HEK293 (cell line): ENCODE measurements at regions not wholly inside any gene's neighbourhood (a gene's known extent, or its start where the extent isn't known, plus 50 kb on each side); places are given as distances from the start of the nearest gene placed in this dataset.

ENCODE experiments used
- CTCF ChIA-PET: fragments of 350-600 bp; formaldehyde crosslinking; extraction: SDS; loops from one replicate; lab custom pipeline; 2021; ENCODE audit warnings: antibody characterized with exemption; lab: Yijun Ruan, JAX
- POLR2A ChIA-PET: fragments of 300-600 bp; formaldehyde crosslinking; extraction: SDS; loops from one replicate; lab custom pipeline; 2020; ENCODE audit warnings: antibody characterized with exemption, inconsistent platforms; lab: Yijun Ruan, JAX
- H3K27ac ChIP-seq: fragments of 200-500 bp; sonication (Bioruptor generic); 2 replicates; pipeline ENCODE4 v1.5.1; 2014; ENCODE audit warnings: low read depth, low read length, control low read depth, inconsistent platforms; ENCODE audit errors: extremely low read depth
- H3K36me3 ChIP-seq, 2 experiments: fragments of 200-500 bp in 1 of 2; sonication (Bioruptor generic) in 1 of 2; 1 replicate in 1 of 2; 2 replicates in 1 of 2; pipeline ENCODE4 v1.5.1; 2014 to 2017; ENCODE audit warnings: inconsistent platforms in 2 of 2, low read length in 2 of 2; ENCODE audit not compliant: control insufficient read depth in 2 of 2, insufficient read depth in 1 of 2
- H3K4me1 ChIP-seq: fragments of 200-500 bp; sonication (Bioruptor generic); 2 replicates; pipeline ENCODE4 v1.5.1; 2014; ENCODE audit warnings: mild to moderate bottlenecking, low read length, inconsistent platforms; ENCODE audit not compliant: control insufficient read depth, insufficient read depth
- H3K4me3 ChIP-seq: 2 replicates; pipeline ENCODE4 v1.5.1; 2011; ENCODE audit warnings: low read depth, mild to moderate bottlenecking, control low read depth, low read length, moderate library complexity
- H3K9me3 ChIP-seq: fragments of 200-500 bp; sonication (Bioruptor generic); 2 replicates; pipeline ENCODE4 v1.5.1; 2014; ENCODE audit warnings: low read depth, low read length, inconsistent platforms; ENCODE audit not compliant: control insufficient read depth, insufficient read depth
- ELK4 ChIP-seq: IDR thresholded peaks from 2 replicates; pipeline ENCODE4 v1.6.1; 2011; ENCODE audit warnings: mild to moderate bottlenecking, low read depth, low read length, borderline replicate concordance
- INSM2 ChIP-seq: fragments of 450-650 bp; formaldehyde crosslinking; IDR thresholded peaks from 2 replicates; pipeline ENCODE4 v1.5.1; 2016; ENCODE audit warnings: missing biosample characterization, missing genetic modification characterization
- KLF7 ChIP-seq: fragments of 450-650 bp; formaldehyde crosslinking; IDR thresholded peaks from 2 replicates; pipeline ENCODE4 v1.5.1; 2016; ENCODE audit warnings: missing biosample characterization, missing genetic modification characterization, borderline replicate concordance
- KLF9 ChIP-seq: fragments of 450-650 bp; formaldehyde crosslinking; IDR thresholded peaks from 2 replicates; pipeline ENCODE4 v1.5.1; 2016; ENCODE audit warnings: missing biosample characterization, missing genetic modification characterization, low read depth
- PATZ1 ChIP-seq: fragments of 450-650 bp; formaldehyde crosslinking; IDR thresholded peaks from 2 replicates; pipeline ENCODE4 v1.5.1; 2016; ENCODE audit warnings: missing biosample characterization, missing genetic modification characterization
- REPIN1 ChIP-seq: fragments of 450-650 bp; formaldehyde crosslinking; IDR thresholded peaks from 2 replicates; pipeline ENCODE4 v1.5.1; 2017; ENCODE audit warnings: missing biosample characterization, missing genetic modification characterization, low read depth
- ZEB2 ChIP-seq: fragments of 450-650 bp; formaldehyde crosslinking; IDR thresholded peaks from 2 replicates; pipeline ENCODE4 v1.5.1; 2016; ENCODE audit warnings: missing biosample characterization, missing genetic modification characterization
- ZNF138 ChIP-seq: fragments of 450-650 bp; formaldehyde crosslinking; IDR thresholded peaks from 2 replicates; pipeline ENCODE4 v1.5.1; 2016; ENCODE audit warnings: missing biosample characterization, missing genetic modification characterization, borderline replicate concordance
- ZNF140 ChIP-seq: fragments of 450-650 bp; formaldehyde crosslinking; IDR thresholded peaks from 2 replicates; pipeline ENCODE4 v1.5.1; 2016; ENCODE audit warnings: missing biosample characterization, missing genetic modification characterization
- ZNF157 ChIP-seq: fragments of 450-650 bp; formaldehyde crosslinking; IDR thresholded peaks from 2 replicates; pipeline ENCODE4 v1.5.1; 2016; ENCODE audit warnings: missing biosample characterization, missing genetic modification characterization
- ZNF221 ChIP-seq: fragments of 450-650 bp; formaldehyde crosslinking; IDR thresholded peaks from 2 replicates; pipeline ENCODE4 v1.5.1; 2017; ENCODE audit warnings: missing biosample characterization, missing genetic modification characterization, borderline replicate concordance
- ZNF23 ChIP-seq: fragments of 450-650 bp; formaldehyde crosslinking; IDR thresholded peaks from 2 replicates; pipeline ENCODE4 v1.5.1; 2016; ENCODE audit warnings: missing biosample characterization, missing genetic modification characterization, borderline replicate concordance
- ZNF280C ChIP-seq: fragments of 450-650 bp; formaldehyde crosslinking; IDR thresholded peaks from 2 replicates; pipeline ENCODE4 v1.5.1; 2016; ENCODE audit warnings: missing biosample characterization, missing genetic modification characterization
- ZNF292 ChIP-seq: fragments of 450-650 bp; formaldehyde crosslinking; IDR thresholded peaks from 2 replicates; pipeline ENCODE4 v1.5.1; 2016; ENCODE audit warnings: low read depth, missing biosample characterization, missing genetic modification characterization, borderline replicate concordance
- ZNF37A ChIP-seq: fragments of 450-650 bp; IDR thresholded peaks from 2 replicates; pipeline ENCODE4 v1.5.1; 2018; ENCODE audit warnings: missing biosample characterization, missing genetic modification characterization
- ZNF521 ChIP-seq: fragments of 450-650 bp; formaldehyde crosslinking; IDR thresholded peaks from 2 replicates; pipeline ENCODE4 v1.5.1; 2017; ENCODE audit warnings: missing biosample characterization, mild to moderate bottlenecking, missing genetic modification characterization
- ZNF707 ChIP-seq: fragments of 450-650 bp; formaldehyde crosslinking; IDR thresholded peaks from 2 replicates; pipeline ENCODE4 v1.5.1; 2016; ENCODE audit warnings: missing biosample characterization, missing genetic modification characterization
- ZNF747 ChIP-seq: fragments of 450-650 bp; formaldehyde crosslinking; IDR thresholded peaks from 2 replicates; pipeline ENCODE4 v1.5.1; 2016; ENCODE audit warnings: missing biosample characterization, missing genetic modification characterization
- ZNF785 ChIP-seq: fragments of 450-650 bp; formaldehyde crosslinking; IDR thresholded peaks from 2 replicates; pipeline ENCODE4 v1.5.1; 2016; ENCODE audit warnings: missing biosample characterization, missing genetic modification characterization
- ZSCAN16 ChIP-seq: fragments of 450-650 bp; formaldehyde crosslinking; IDR thresholded peaks from 2 replicates; pipeline ENCODE4 v1.5.1; 2016; ENCODE audit warnings: missing biosample characterization, missing genetic modification characterization
- TF ChIP-seq, protein P1 (sequence below): fragments of 450-650 bp; formaldehyde crosslinking; IDR thresholded peaks from 2 replicates; pipeline ENCODE4 v1.5.1; 2017; ENCODE audit warnings: missing biosample characterization, missing genetic modification characterization

DNA sequence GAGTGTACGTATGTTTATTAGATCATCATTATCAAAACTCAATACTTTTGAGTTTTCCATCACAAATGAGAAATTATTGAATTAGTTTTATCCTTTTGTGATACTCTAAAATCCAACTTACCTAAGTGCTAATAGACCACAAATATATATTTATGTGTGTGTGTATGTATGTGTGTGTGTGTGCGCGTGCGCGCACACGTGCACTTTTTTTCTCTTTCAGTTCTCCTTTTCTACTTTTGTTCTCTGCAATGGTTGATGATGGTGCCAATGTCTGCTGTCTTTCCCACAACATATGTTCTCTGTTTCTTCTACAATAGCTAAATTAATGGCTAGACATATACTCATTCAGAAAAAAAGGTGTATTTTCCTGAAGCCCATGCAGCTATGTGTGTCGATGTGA lies 571.6 kb upstream of the ARPP21 start:
- Histone ChIP-seq H3K27ac (no peak overlapping the region), H3K4me3 (no peak overlapping the region), H3K4me1 (no peaks in the 10 kb centered on the region), H3K9me3 (no peaks in the 10 kb centered on the region), H3K36me3 (no peaks in the 10 kb centered on the region)
- POLR2A ChIA-PET: no interaction called here
- CTCF ChIA-PET: no interaction called here
- no peak for TF ChIP-seq ZNF157 (tag by site-specific recombination)

DNA sequence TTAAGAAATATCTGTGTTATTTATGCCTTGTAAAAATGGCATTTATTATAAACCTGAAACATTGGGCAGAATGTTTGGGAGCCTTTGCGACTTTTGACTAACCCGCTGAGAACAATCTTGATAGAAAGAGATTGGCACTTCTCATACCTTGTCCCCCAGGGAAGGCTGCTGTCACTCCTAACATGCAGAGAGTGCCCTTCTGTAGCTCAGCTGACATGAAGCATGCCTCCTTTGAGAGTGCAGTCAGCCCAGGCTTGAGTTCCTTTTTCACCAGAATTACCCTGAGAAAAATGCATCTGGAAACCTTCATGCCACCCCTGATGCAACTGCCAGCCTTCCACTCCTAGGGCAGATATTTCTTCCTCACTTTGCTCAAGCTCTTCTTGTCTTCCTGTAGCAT lies 569.2 kb upstream of the ARPP21 start:
- Histone ChIP-seq H3K9me3 (no peaks in the 10 kb centered on the region), H3K36me3 (no peaks in the 10 kb centered on the region), H3K4me3 (no peak overlapping the region), H3K4me1 (no peaks in the 10 kb centered on the region), H3K27ac (no peak overlapping the region)
- no peak for TF ChIP-seq KLF7 (tag by site-specific recombination)
- no peak for TF ChIP-seq ZNF138 (tag by site-specific recombination)
- TF ChIP-seq ZNF37A (tag by site-specific recombination): no peak
- TF ChIP-seq ZNF707 (tag by site-specific recombination): no peak
- TF ChIP-seq PATZ1 (tag by site-specific recombination): no peak
- CTCF ChIA-PET: no interaction called here
- POLR2A ChIA-PET: no interaction called here

GRCh38 chr3:35071772-35072171 lies 567.6 kb upstream of the ARPP21 start:
- Histone ChIP-seq H3K9me3 (no peaks in the 10 kb centered on the region), H3K36me3 (no peaks in the 10 kb centered on the region), H3K27ac (no peak overlapping the region), H3K4me3 (no peak overlapping the region), H3K4me1 (no peaks in the 10 kb centered on the region)
- TF ChIP-seq ELK4 (no peak), ZNF521 (tag by site-specific recombination) (no peak), ZNF23 (tag by site-specific recombination) (no peak), ZNF747 (tag by site-specific recombination) (no peak), ZNF140 (tag by site-specific recombination) (no peak), ZNF157 (tag by site-specific recombination) (no peak), ZNF280C (no peak), KLF9 (tag by site-specific recombination) (no peak)
- CTCF ChIA-PET: no interaction called here
- POLR2A ChIA-PET: no interaction called here

DNA sequence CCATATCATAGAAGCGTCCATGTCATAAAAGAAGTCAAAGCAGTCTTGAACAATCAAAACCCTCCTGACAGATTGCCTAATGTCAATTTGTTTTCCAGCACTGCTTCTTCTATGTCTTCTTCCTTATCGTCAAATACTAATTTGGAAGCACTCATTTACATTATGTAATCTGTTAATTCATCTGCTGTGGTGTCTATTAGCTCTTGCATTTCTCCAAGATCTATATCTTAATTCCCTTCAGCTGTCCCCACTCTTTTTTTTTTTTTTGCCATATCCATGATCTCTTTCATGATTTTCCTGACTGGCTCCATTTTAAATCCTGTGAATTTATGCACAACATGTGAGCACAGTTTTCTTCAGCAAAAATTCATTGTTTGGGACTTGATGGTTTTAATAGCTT lies 560.5 kb upstream of the ARPP21 start:
- Histone ChIP-seq H3K4me3 (no peak overlapping the region), H3K9me3 (no peaks in the 10 kb centered on the region), H3K27ac (no peak overlapping the region), H3K4me1 (no peaks in the 10 kb centered on the region), H3K36me3 (no peaks in the 10 kb centered on the region)
- ChIA-PET POLR2A (no interaction called here), CTCF (no interaction called here)
- TF ChIP-seq ZNF292 (tag by site-specific recombination): no peak
- no peak for TF ChIP-seq ZEB2 (tag by site-specific recombination)
- TF ChIP-seq ZNF785 (tag by site-specific recombination): no peak
- TF ChIP-seq ZNF221 (tag by site-specific recombination): no peak
- no peak for TF ChIP-seq ZSCAN16 (tag by site-specific recombination)
- TF ChIP-seq REPIN1: no peak
- no peak for TF ChIP-seq INSM2
- TF ChIP-seq, protein P1, sequence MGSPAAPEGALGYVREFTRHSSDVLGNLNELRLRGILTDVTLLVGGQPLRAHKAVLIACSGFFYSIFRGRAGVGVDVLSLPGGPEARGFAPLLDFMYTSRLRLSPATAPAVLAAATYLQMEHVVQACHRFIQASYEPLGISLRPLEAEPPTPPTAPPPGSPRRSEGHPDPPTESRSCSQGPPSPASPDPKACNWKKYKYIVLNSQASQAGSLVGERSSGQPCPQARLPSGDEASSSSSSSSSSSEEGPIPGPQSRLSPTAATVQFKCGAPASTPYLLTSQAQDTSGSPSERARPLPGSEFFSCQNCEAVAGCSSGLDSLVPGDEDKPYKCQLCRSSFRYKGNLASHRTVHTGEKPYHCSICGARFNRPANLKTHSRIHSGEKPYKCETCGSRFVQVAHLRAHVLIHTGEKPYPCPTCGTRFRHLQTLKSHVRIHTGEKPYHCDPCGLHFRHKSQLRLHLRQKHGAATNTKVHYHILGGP: no peak
